ENCODE measurements at regions not wholly inside any gene's neighbourhood (a gene's known extent, or its start where the extent isn't known, plus 50 kb on each side); places are given as distances from the start of the nearest gene placed in this dataset.
"Not testable (repeated sequence)": the region's sequence is repeated elsewhere in the genome, so short reads cannot be mapped to it uniquely, and the experiment has no call there.

- no peak overlapping the region for H3K9ac ChIP-seq (ENCODE audit: low read depth, low read length)
- H3K36me3 ChIP-seq (ENCODE audit: control insufficient read depth, insufficient read depth, low read length): no peaks in the 10 kb centered on the region
- no peaks in the 10 kb centered on the region for H3K4me1 ChIP-seq (ENCODE audit: control insufficient read depth, insufficient read depth, low read length)
- no peaks in the 10 kb centered on the region for H3K27me3 ChIP-seq (ENCODE audit: control insufficient read depth, insufficient read depth, low read length)
- H3K9me3 ChIP-seq (ENCODE audit: control insufficient read depth, insufficient read depth, low read length): no peaks in the 10 kb centered on the region
- no peak overlapping the region for H3K27ac ChIP-seq (ENCODE audit: low read depth, low read length)
- H3K4me3 ChIP-seq (ENCODE audit: low read depth, low read length): no peak overlapping the region
Observed at GRCh38 chr20:22962567-22963439, 72.3 kb upstream of the SSTR4 start.

- no peak overlapping the region for H3K9ac ChIP-seq (ENCODE audit: low read depth, low read length)
- no peak overlapping the region for H3K27ac ChIP-seq (ENCODE audit: low read depth, low read length)
- no peaks in the 10 kb centered on the region for H3K4me1 ChIP-seq (ENCODE audit: control insufficient read depth, insufficient read depth, low read length)
- H3K27me3 ChIP-seq (ENCODE audit: control insufficient read depth, insufficient read depth, low read length): no peaks in the 10 kb centered on the region
- H3K4me3 ChIP-seq (ENCODE audit: low read depth, low read length): no peak overlapping the region
- H3K9me3 ChIP-seq (ENCODE audit: control insufficient read depth, insufficient read depth, low read length): no peaks in the 10 kb centered on the region
- H3K36me3 ChIP-seq (ENCODE audit: control insufficient read depth, insufficient read depth, low read length): no peaks in the 10 kb centered on the region
Observed at GRCh38 chr20:22963581-22963980, 71.5 kb upstream of the SSTR4 start.

GRCh38 chr20:22966787-22967464, 68.2 kb upstream of the SSTR4 start:
- Histone ChIP-seq H3K27ac (ENCODE audit: low read depth, low read length) (no peak overlapping the region), H3K4me1 (ENCODE audit: control insufficient read depth, insufficient read depth, low read length) (no peaks in the 10 kb centered on the region), H3K27me3 (ENCODE audit: control insufficient read depth, insufficient read depth, low read length) (no peaks in the 10 kb centered on the region), H3K36me3 (ENCODE audit: control insufficient read depth, insufficient read depth, low read length) (no peaks in the 10 kb centered on the region), H3K9me3 (ENCODE audit: control insufficient read depth, insufficient read depth, low read length) (no peaks in the 10 kb centered on the region), H3K9ac (ENCODE audit: low read depth, low read length) (no peak overlapping the region), H3K4me3 (ENCODE audit: low read depth, low read length) (no peak overlapping the region)

GRCh38 chr20:22967706-22968105, 67.4 kb upstream of the SSTR4 start:
- not testable (repeated sequence) for H3K27ac ChIP-seq (ENCODE audit: low read depth, low read length); H3K4me3 ChIP-seq (ENCODE audit: low read depth, low read length); H3K9ac ChIP-seq (ENCODE audit: low read depth, low read length); H3K27me3 ChIP-seq (ENCODE audit: control insufficient read depth, insufficient read depth, low read length); H3K9me3 ChIP-seq (ENCODE audit: control insufficient read depth, insufficient read depth, low read length); H3K36me3 ChIP-seq (ENCODE audit: control insufficient read depth, insufficient read depth, low read length); H3K4me1 ChIP-seq (ENCODE audit: control insufficient read depth, insufficient read depth, low read length)

GRCh38 chr20:22969031-22969430, 66.1 kb upstream of the SSTR4 start:
- H3K27me3 ChIP-seq (ENCODE audit: control insufficient read depth, insufficient read depth, low read length); H3K4me3 ChIP-seq (ENCODE audit: low read depth, low read length); H3K9me3 ChIP-seq (ENCODE audit: control insufficient read depth, insufficient read depth, low read length); H3K9ac ChIP-seq (ENCODE audit: low read depth, low read length); H3K27ac ChIP-seq (ENCODE audit: low read depth, low read length); H3K36me3 ChIP-seq (ENCODE audit: control insufficient read depth, insufficient read depth, low read length); H3K4me1 ChIP-seq (ENCODE audit: control insufficient read depth, insufficient read depth, low read length): not testable (repeated sequence)

GRCh38 chr20:22971077-22971476, 64.0 kb upstream of the SSTR4 start:
- H3K9me3 ChIP-seq (ENCODE audit: control insufficient read depth, insufficient read depth, low read length); H3K27me3 ChIP-seq (ENCODE audit: control insufficient read depth, insufficient read depth, low read length); H3K27ac ChIP-seq (ENCODE audit: low read depth, low read length); H3K4me3 ChIP-seq (ENCODE audit: low read depth, low read length); H3K9ac ChIP-seq (ENCODE audit: low read depth, low read length); H3K36me3 ChIP-seq (ENCODE audit: control insufficient read depth, insufficient read depth, low read length); H3K4me1 ChIP-seq (ENCODE audit: control insufficient read depth, insufficient read depth, low read length): not testable (repeated sequence)

- no peak overlapping the region for H3K4me3 ChIP-seq (ENCODE audit: low read depth, low read length)
- no peaks in the 10 kb centered on the region for H3K36me3 ChIP-seq (ENCODE audit: control insufficient read depth, insufficient read depth, low read length)
- no peak overlapping the region for H3K27ac ChIP-seq (ENCODE audit: low read depth, low read length)
- no peaks in the 10 kb centered on the region for H3K4me1 ChIP-seq (ENCODE audit: control insufficient read depth, insufficient read depth, low read length)
- no peak overlapping the region for H3K9ac ChIP-seq (ENCODE audit: low read depth, low read length)
- H3K9me3 ChIP-seq (ENCODE audit: control insufficient read depth, insufficient read depth, low read length): no peaks in the 10 kb centered on the region
- H3K27me3 ChIP-seq (ENCODE audit: control insufficient read depth, insufficient read depth, low read length): no peaks in the 10 kb centered on the region
Observed at GRCh38 chr20:22974354-22974753, 60.8 kb upstream of the SSTR4 start.

GRCh38 chr20:22977047-22977785, 57.9 kb upstream of the SSTR4 start:
- Histone ChIP-seq H3K4me1 (ENCODE audit: control insufficient read depth, insufficient read depth, low read length) (no peaks in the 10 kb centered on the region), H3K4me3 (ENCODE audit: low read depth, low read length) (no peak overlapping the region), H3K9ac (ENCODE audit: low read depth, low read length) (no peak overlapping the region), H3K9me3 (ENCODE audit: control insufficient read depth, insufficient read depth, low read length) (no peaks in the 10 kb centered on the region), H3K36me3 (ENCODE audit: control insufficient read depth, insufficient read depth, low read length) (no peaks in the 10 kb centered on the region), H3K27me3 (ENCODE audit: control insufficient read depth, insufficient read depth, low read length) (no peaks in the 10 kb centered on the region), H3K27ac (ENCODE audit: low read depth, low read length) (no peak overlapping the region)

- Histone ChIP-seq H3K27me3 (ENCODE audit: control insufficient read depth, insufficient read depth, low read length) (no peaks in the 10 kb centered on the region), H3K4me3 (ENCODE audit: low read depth, low read length) (no peak overlapping the region), H3K27ac (ENCODE audit: low read depth, low read length) (no peak overlapping the region), H3K9ac (ENCODE audit: low read depth, low read length) (no peak overlapping the region), H3K36me3 (ENCODE audit: control insufficient read depth, insufficient read depth, low read length) (no peaks in the 10 kb centered on the region), H3K9me3 (ENCODE audit: control insufficient read depth, insufficient read depth, low read length) (no peaks in the 10 kb centered on the region), H3K4me1 (ENCODE audit: control insufficient read depth, insufficient read depth, low read length) (no peaks in the 10 kb centered on the region)
Observed at GRCh38 chr20:22984008-22984407, 51.1 kb upstream of the SSTR4 start.

GRCh38 chr20:22984606-22985005, 50.5 kb upstream of the SSTR4 start:
- no peaks in the 10 kb centered on the region for H3K9me3 ChIP-seq (ENCODE audit: control insufficient read depth, insufficient read depth, low read length)
- no peak overlapping the region for H3K9ac ChIP-seq (ENCODE audit: low read depth, low read length)
- no peaks in the 10 kb centered on the region for H3K4me1 ChIP-seq (ENCODE audit: control insufficient read depth, insufficient read depth, low read length)
- no peak overlapping the region for H3K27ac ChIP-seq (ENCODE audit: low read depth, low read length)
- no peaks in the 10 kb centered on the region for H3K36me3 ChIP-seq (ENCODE audit: control insufficient read depth, insufficient read depth, low read length)
- H3K4me3 ChIP-seq (ENCODE audit: low read depth, low read length): no peak overlapping the region
- no peaks in the 10 kb centered on the region for H3K27me3 ChIP-seq (ENCODE audit: control insufficient read depth, insufficient read depth, low read length)

GRCh38 chr20:22985239-22985778, 49.8 kb upstream of the SSTR4 start:
- H3K27me3 ChIP-seq (ENCODE audit: control insufficient read depth, insufficient read depth, low read length): no peaks in the 10 kb centered on the region
- H3K36me3 ChIP-seq (ENCODE audit: control insufficient read depth, insufficient read depth, low read length): no peaks in the 10 kb centered on the region
- H3K9ac ChIP-seq (ENCODE audit: low read depth, low read length): no peak overlapping the region
- H3K9me3 ChIP-seq (ENCODE audit: control insufficient read depth, insufficient read depth, low read length): no peaks in the 10 kb centered on the region
- no peak overlapping the region for H3K4me3 ChIP-seq (ENCODE audit: low read depth, low read length)
- H3K4me1 ChIP-seq (ENCODE audit: control insufficient read depth, insufficient read depth, low read length): no peaks in the 10 kb centered on the region
- no peak overlapping the region for H3K27ac ChIP-seq (ENCODE audit: low read depth, low read length)

All from HUES48 (cell line).